Neural progenitor cell (in vitro differentiated cells): ENCODE measurements at regions not wholly inside any gene's neighbourhood (a gene's known extent, or its start where the extent isn't known, plus 50 kb on each side); places are given as distances from the start of the nearest gene placed in this dataset.

ENCODE experiments used
- DNase-seq: peaks from one replicate; pipeline ENCODE4 v3.0.0-alpha.2; 2016; ENCODE audit warnings: low spot score
- H2AFZ ChIP-seq: fragments of 200-600 bp; sonication (generic); replicated peaks from 2 replicates; pipeline ENCODE4 v1.6.1; 2016; ENCODE audit warnings: antibody characterized with exemption
- H3F3A ChIP-seq: fragments of 200-600 bp; sonication (generic); 2 replicates; pipeline ENCODE4 v1.6.1; 2016; ENCODE audit warnings: antibody characterized with exemption, low read depth
- H3K27ac ChIP-seq: fragments of 200-600 bp; sonication (generic); 2 replicates; pipeline ENCODE4 v1.5.1; 2016; ENCODE audit warnings: mild to moderate bottlenecking
- H3K27me3 ChIP-seq: fragments of 200-600 bp; sonication (generic); 2 replicates; pipeline ENCODE4 v1.6.1; 2016; ENCODE audit warnings: mild to moderate bottlenecking, moderate library complexity
- H3K36me3 ChIP-seq: fragments of 200-600 bp; sonication (generic); 2 replicates; pipeline ENCODE4 v1.5.1; 2016
- H3K4me1 ChIP-seq: fragments of 200-600 bp; sonication (generic); 2 replicates; pipeline ENCODE4 v1.6.1; 2016; ENCODE audit warnings: mixed run types
- H3K4me2 ChIP-seq: fragments of 200-600 bp; sonication (generic); 2 replicates; pipeline ENCODE4 v1.6.1; 2016
- H3K4me3 ChIP-seq: fragments of 200-600 bp; sonication (generic); 2 replicates; pipeline ENCODE4 v1.5.1; 2016
- H3K79me2 ChIP-seq: fragments of 200-600 bp; sonication (generic); 2 replicates; pipeline ENCODE4 v1.6.1; 2016; ENCODE audit warnings: low read depth
- H3K9ac ChIP-seq: fragments of 200-600 bp; sonication (generic); 2 replicates; pipeline ENCODE4 v1.6.1; 2016
- H3K9me3 ChIP-seq: fragments of 200-600 bp; sonication (generic); 2 replicates; pipeline ENCODE4 v1.5.1; 2016; ENCODE audit warnings: low read depth
- H4K20me1 ChIP-seq: fragments of 200-600 bp; sonication (generic); 2 replicates; pipeline ENCODE4 v1.6.1; 2016; ENCODE audit warnings: low read depth
- H3K27ac Mint-ChIP-seq: 3 replicates; pipeline ENCODE4 v1.8.0; 2021; ENCODE audit warnings: mixed read lengths
- H3K27me3 Mint-ChIP-seq: 2 replicates; pipeline ENCODE4 v1.8.0; 2022; ENCODE audit warnings: low read depth, mild to moderate bottlenecking, inconsistent platforms, moderate library complexity, mixed read lengths; ENCODE audit not compliant: insufficient read depth
- H3K36me3 Mint-ChIP-seq: 3 replicates; pipeline ENCODE4 v1.8.0; 2021; ENCODE audit warnings: mixed read lengths
- H3K4me1 Mint-ChIP-seq: 3 replicates; pipeline ENCODE4 v1.8.0; 2021; ENCODE audit warnings: mixed read lengths
- H3K4me3 Mint-ChIP-seq: 3 replicates; pipeline ENCODE4 v1.8.0; 2021; ENCODE audit warnings: mild to moderate bottlenecking, moderate library complexity, mixed read lengths
- H3K9me3 Mint-ChIP-seq: 3 replicates; pipeline ENCODE4 v1.8.0; 2020; ENCODE audit warnings: mixed read lengths
- EZH2 ChIP-seq: fragments of 200-600 bp; sonication (generic); IDR thresholded peaks from 2 replicates; pipeline ENCODE4 v1.6.1; 2017; ENCODE audit warnings: antibody characterized with exemption, mild to moderate bottlenecking, moderate library complexity
- EZH2phosphoT487 ChIP-seq: fragments of 200-600 bp; sonication (generic); IDR thresholded peaks from 2 replicates; pipeline ENCODE4 v1.6.1; 2017; ENCODE audit warnings: antibody characterized with exemption
- TF ChIP-seq, protein P1 (sequence below): fragments of 200-600 bp; sonication (generic); IDR thresholded peaks from 2 replicates; pipeline ENCODE4 v1.5.1; 2017; ENCODE audit warnings: antibody characterized with exemption, mild to moderate bottlenecking

GRCh38 chr16:79358188-79358587, 242.3 kb downstream of the MAF start:
- no peaks in the 10 kb centered on the region for H3K36me3 Mint-ChIP-seq
- no peak overlapping the region for H3K27ac ChIP-seq
- H4K20me1 ChIP-seq, result no peaks in the 10 kb centered on the region
- no peaks in the 10 kb centered on the region for H3K79me2 ChIP-seq
- no peaks in the 10 kb centered on the region for H3K27me3 ChIP-seq
- no peaks in the 10 kb centered on the region for H3K36me3 ChIP-seq
- H3K4me1 Mint-ChIP-seq, result peaks cover 2% of the 10 kb centered on the region
- H2AFZ ChIP-seq, result no peak overlapping the region
- H3K9ac ChIP-seq, result no peak overlapping the region
- no peaks in the 10 kb centered on the region for H3F3A ChIP-seq
- no peak overlapping the region for H3K4me3 ChIP-seq
- no peaks in the 10 kb centered on the region for H3K4me1 ChIP-seq
- H3K27ac Mint-ChIP-seq, result no peak overlapping the region
- TF ChIP-seq EZH2 (no peak), EZH2phosphoT487 (no peak)
- TF ChIP-seq, protein P1, sequence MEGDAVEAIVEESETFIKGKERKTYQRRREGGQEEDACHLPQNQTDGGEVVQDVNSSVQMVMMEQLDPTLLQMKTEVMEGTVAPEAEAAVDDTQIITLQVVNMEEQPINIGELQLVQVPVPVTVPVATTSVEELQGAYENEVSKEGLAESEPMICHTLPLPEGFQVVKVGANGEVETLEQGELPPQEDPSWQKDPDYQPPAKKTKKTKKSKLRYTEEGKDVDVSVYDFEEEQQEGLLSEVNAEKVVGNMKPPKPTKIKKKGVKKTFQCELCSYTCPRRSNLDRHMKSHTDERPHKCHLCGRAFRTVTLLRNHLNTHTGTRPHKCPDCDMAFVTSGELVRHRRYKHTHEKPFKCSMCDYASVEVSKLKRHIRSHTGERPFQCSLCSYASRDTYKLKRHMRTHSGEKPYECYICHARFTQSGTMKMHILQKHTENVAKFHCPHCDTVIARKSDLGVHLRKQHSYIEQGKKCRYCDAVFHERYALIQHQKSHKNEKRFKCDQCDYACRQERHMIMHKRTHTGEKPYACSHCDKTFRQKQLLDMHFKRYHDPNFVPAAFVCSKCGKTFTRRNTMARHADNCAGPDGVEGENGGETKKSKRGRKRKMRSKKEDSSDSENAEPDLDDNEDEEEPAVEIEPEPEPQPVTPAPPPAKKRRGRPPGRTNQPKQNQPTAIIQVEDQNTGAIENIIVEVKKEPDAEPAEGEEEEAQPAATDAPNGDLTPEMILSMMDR, result no peak
- H3K9me3 Mint-ChIP-seq, result no peaks in the 10 kb centered on the region
- no peaks in the 10 kb centered on the region for H3K9me3 ChIP-seq
- H3K4me3 Mint-ChIP-seq, result no peak overlapping the region
- no peak overlapping the region for H3K4me2 ChIP-seq
- no peak for DNase-seq
- peaks cover 4% of the 10 kb centered on the region for H3K27me3 Mint-ChIP-seq

- Mint-ChIP-seq H3K27ac (no peak overlapping the region), H3K36me3 (no peaks in the 10 kb centered on the region), H3K4me3 (no peak overlapping the region), H3K27me3 (peaks cover 2% of the 10 kb centered on the region), H3K4me1 (peaks cover 8% of the 10 kb centered on the region), H3K9me3 (peaks cover 2% of the 10 kb centered on the region)
- no peaks in the 10 kb centered on the region for H3K36me3 ChIP-seq
- H3K27ac ChIP-seq, result no peak overlapping the region
- no peaks in the 10 kb centered on the region for H3K27me3 ChIP-seq
- H3K79me2 ChIP-seq, result no peaks in the 10 kb centered on the region
- H2AFZ ChIP-seq, result no peak overlapping the region
- no peak overlapping the region for H3K4me2 ChIP-seq
- H3K4me3 ChIP-seq, result no peak overlapping the region
- TF ChIP-seq EZH2, result no peak
- TF ChIP-seq, protein P1, result no peak
- no peak for TF ChIP-seq EZH2phosphoT487
- H3K9me3 ChIP-seq, result no peaks in the 10 kb centered on the region
- H3F3A ChIP-seq, result peaks cover 6% of the 10 kb centered on the region
- no peak overlapping the region for H3K9ac ChIP-seq
- no peak for DNase-seq
- no peaks in the 10 kb centered on the region for H4K20me1 ChIP-seq
- H3K4me1 ChIP-seq, result peaks cover 5% of the 10 kb centered on the region
These were observed 244.8 kb downstream of the MAF start for GRCh38 chr16:79355600-79356358.

GRCh38 chr16:79351927-79352326, 248.6 kb downstream of the MAF start:
- peaks cover 33% of the 10 kb centered on the region for H3K4me1 Mint-ChIP-seq
- peaks cover 17% of the 10 kb centered on the region for H3F3A ChIP-seq
- no peak for DNase-seq

More at GRCh38 chr16:79351927-79352326, 248.6 kb downstream of the MAF start:
- Mint-ChIP-seq H3K27me3 (peaks cover 7% of the 10 kb centered on the region), H3K9me3 (peaks cover 5% of the 10 kb centered on the region), H3K36me3 (no peaks in the 10 kb centered on the region), H3K4me3 (no peak overlapping the region), H3K27ac (no peak overlapping the region)
- TF ChIP-seq, protein P1, result no peak
- no peak for TF ChIP-seq EZH2
- TF ChIP-seq EZH2phosphoT487, result no peak
- Histone ChIP-seq H3K9me3 (no peaks in the 10 kb centered on the region), H3K27ac (no peak overlapping the region), H3K36me3 (no peaks in the 10 kb centered on the region), H2AFZ (no peak overlapping the region), H3K4me2 (no peak overlapping the region), H3K79me2 (no peaks in the 10 kb centered on the region), H3K4me1 (peaks cover 19% of the 10 kb centered on the region), H3K27me3 (no peaks in the 10 kb centered on the region), H4K20me1 (no peaks in the 10 kb centered on the region), H3K9ac (no peak overlapping the region), H3K4me3 (no peak overlapping the region)
